ENCODE measurements at regions not wholly inside any gene's neighbourhood (a gene's known extent, or its start where the extent isn't known, plus 50 kb on each side); places are given as distances from the start of the nearest gene placed in this dataset.

DNA sequence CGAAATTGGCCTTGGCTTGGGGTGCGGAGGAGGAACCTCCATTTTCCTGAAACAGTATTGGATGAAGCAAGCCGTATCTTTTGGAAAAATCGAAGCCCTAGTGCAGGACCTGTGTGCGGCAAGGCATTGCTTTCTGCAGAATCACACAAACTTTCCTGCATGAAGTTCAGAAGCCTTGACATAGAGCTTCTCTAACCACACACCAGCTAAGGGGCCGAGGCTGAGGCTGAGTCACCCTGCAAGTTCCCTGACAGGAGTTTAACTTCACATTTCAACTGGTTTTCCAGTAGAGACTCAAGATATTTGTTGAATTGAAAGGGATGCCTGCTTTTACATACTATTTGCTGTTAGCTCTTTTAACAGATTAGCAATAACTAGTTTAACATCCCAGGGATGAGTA, 67.8 kb downstream of the TCF20 start:
- Mint-ChIP-seq H3K4me3 (peak overlapping the region; percentile 44 to 66 (median 61)), H3K4me1 (peaks cover 67 to 76% (median 74%) of the 10 kb centered on the region in 3 donors), H3K27ac (peak overlapping the region; percentile 76 to 89), H3K36me3 (peaks cover 39% of the 10 kb centered on the region), H3K27me3 (no peaks in the 10 kb centered on the region), H3K9me3 (no peaks in the 10 kb centered on the region)
- DNase-seq (peak in 33 of 35 experiments; percentile 11 to 56 (median 38)), ATAC-seq (replicated peaks in 1 of 4) (peak; percentile 67 to 89 (median 72))
- ChIA-PET POLR2A (interaction anchor here in 1 of 2 donors (0.7 kb wide), 1 partner anchor 11 kb away, joined by 3 read pairs; no protein-coding TSS in a partner anchor), CTCF (interaction anchor here in 1 of 2 donors (0.8 kb wide), 1 partner anchor 15 kb away, joined by 3 read pairs; no protein-coding TSS in a partner anchor)
- Histone ChIP-seq H3K9me3 (no peaks in the 10 kb centered on the region), H3K4me3 (ENCODE audit: control insufficient read depth in 1 of 2, extremely low read depth in 1 of 2, low read length in 1 of 2) (no peak overlapping the region), H3K27me3 (replicated peaks in 1 of 2; ENCODE audit: control insufficient read depth in 2 of 2, extremely low read depth in 1 of 2, insufficient read depth in 2 of 2, low read length in 1 of 2) (no peaks in the 10 kb centered on the region), H3K27ac (ENCODE audit: low read length) (peak overlapping the region; percentile 61), H3K36me3 (ENCODE audit: control insufficient read depth in 2 of 2, extremely low read depth in 1 of 2, insufficient read depth in 1 of 2, low read length in 1 of 2) (peaks cover 0 to 18% of the 10 kb centered on the region in 2 donors), H3K4me1 (ENCODE audit: control insufficient read depth in 1 of 2, extremely low read depth in 1 of 2, insufficient read depth in 2 of 2, low read length in 2 of 2) (peaks cover 12 to 37% of the 10 kb centered on the region in 2 experiments)
- WGBS (ENCODE audit: insufficient coverage) = 59% methylated on average over 4 of the region's 6 CpGs

DNA sequence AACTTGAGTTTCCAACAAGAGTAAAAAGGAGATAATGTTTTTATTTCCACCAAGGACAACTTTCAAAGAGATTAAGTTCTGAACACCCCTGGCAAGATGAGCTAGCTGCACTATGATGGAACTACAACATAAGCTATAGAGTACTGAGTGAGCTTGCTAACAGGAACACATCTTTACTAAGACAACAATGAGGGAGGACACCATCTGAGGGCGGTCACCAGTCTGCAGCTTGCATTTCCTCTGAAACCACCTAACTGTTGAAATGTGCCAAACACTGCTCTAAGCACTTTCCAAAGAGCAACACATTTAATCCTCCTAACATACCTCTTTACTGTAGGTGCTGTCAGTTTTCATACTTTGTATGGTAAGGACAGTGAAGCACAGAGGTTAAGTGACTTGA, 68.4 kb downstream of the TCF20 start:
- WGBS (ENCODE audit: insufficient coverage) = no CpG with 5 or more reads among the region's 1 CpG
- H3K27me3 Mint-ChIP-seq = no peaks in the 10 kb centered on the region
- DNase-seq (peak in 27 of 35 experiments; percentile 6 to 64 (median 20)), ATAC-seq (replicated peaks in 1 of 4) (peak; percentile 83 to 91 (median 87))
- peak overlapping the region; percentile 44 to 66 (median 61) for H3K4me3 Mint-ChIP-seq
- H3K4me1 ChIP-seq (ENCODE audit: control insufficient read depth in 1 of 2, extremely low read depth in 1 of 2, insufficient read depth in 2 of 2, low read length in 2 of 2) = peaks cover 12 to 33% of the 10 kb centered on the region in 2 experiments
- peaks cover 0 to 17% of the 10 kb centered on the region in 2 donors for H3K36me3 ChIP-seq (ENCODE audit: control insufficient read depth in 2 of 2, extremely low read depth in 1 of 2, insufficient read depth in 1 of 2, low read length in 1 of 2)
- H3K27me3 ChIP-seq (replicated peaks in 1 of 2; ENCODE audit: control insufficient read depth in 2 of 2, extremely low read depth in 1 of 2, insufficient read depth in 2 of 2, low read length in 1 of 2) = no peaks in the 10 kb centered on the region
- H3K4me1 Mint-ChIP-seq = peaks cover 64 to 76% (median 74%) of the 10 kb centered on the region in 3 donors
- CTCF ChIA-PET = interaction anchor here in 1 of 2 donors (0.8 kb wide), 1 partner anchor 16 kb away, joined by 3 read pairs; no protein-coding TSS in a partner anchor
- peak overlapping the region; percentile 61 for H3K27ac ChIP-seq (ENCODE audit: low read length)
- H3K4me3 ChIP-seq (ENCODE audit: control insufficient read depth in 1 of 2, extremely low read depth in 1 of 2, low read length in 1 of 2) = no peak overlapping the region
- POLR2A ChIA-PET = interaction anchor here in 1 of 2 donors (0.7 kb wide), 1 partner anchor 10 kb away, joined by 3 read pairs; no protein-coding TSS in a partner anchor
- H3K36me3 Mint-ChIP-seq = peaks cover 39% of the 10 kb centered on the region
- peak overlapping the region; percentile 76 to 89 for H3K27ac Mint-ChIP-seq
- no peaks in the 10 kb centered on the region for H3K9me3 ChIP-seq
- no peaks in the 10 kb centered on the region for H3K9me3 Mint-ChIP-seq

DNA sequence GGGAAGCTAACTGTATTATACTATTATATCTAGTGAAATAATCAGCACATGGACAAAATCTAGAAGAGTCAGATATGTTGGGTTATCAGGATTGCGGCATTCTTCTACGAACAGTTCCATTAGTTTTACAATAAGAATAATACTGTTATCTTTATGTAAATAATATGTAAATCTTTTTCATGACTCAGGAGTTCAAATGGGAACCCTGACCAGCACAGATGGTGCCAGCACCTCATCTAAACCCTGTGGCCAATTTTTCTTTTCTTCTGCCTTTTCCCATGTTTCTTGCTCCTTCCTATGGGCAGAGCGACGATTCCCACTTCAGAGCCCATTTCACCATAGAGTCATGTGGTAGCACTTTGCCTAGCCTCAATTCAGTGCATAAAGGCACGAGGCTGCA, 68.4 kb upstream of the CYP2D6 start:
- Histone ChIP-seq H3K27ac (ENCODE audit: low read length) (no peak overlapping the region), H3K36me3 (ENCODE audit: control insufficient read depth in 2 of 2, extremely low read depth in 1 of 2, insufficient read depth in 1 of 2, low read length in 1 of 2) (peaks cover 0 to 2% of the 10 kb centered on the region in 2 donors), H3K27me3 (replicated peaks in 1 of 2; ENCODE audit: control insufficient read depth in 2 of 2, extremely low read depth in 1 of 2, insufficient read depth in 2 of 2, low read length in 1 of 2) (no peaks in the 10 kb centered on the region), H3K9me3 (no peaks in the 10 kb centered on the region), H3K4me3 (ENCODE audit: control insufficient read depth in 1 of 2, extremely low read depth in 1 of 2, low read length in 1 of 2) (no peak overlapping the region), H3K4me1 (ENCODE audit: control insufficient read depth in 1 of 2, extremely low read depth in 1 of 2, insufficient read depth in 2 of 2, low read length in 2 of 2) (peaks cover 14 to 45% of the 10 kb centered on the region in 2 experiments)
- H3K9me3 Mint-ChIP-seq = no peaks in the 10 kb centered on the region
- H3K27me3 Mint-ChIP-seq = no peaks in the 10 kb centered on the region
- H3K4me1 Mint-ChIP-seq = peaks cover 76 to 79% (median 78%) of the 10 kb centered on the region in 3 donors
- H3K27ac Mint-ChIP-seq = no peak overlapping the region
- no peak for DNase-seq
- ChIA-PET CTCF (interaction anchor here in 1 of 2 donors (0.7 kb wide), 3 partner anchors 62 to 305 kb away, joined by 3 to 6 read pairs (median 3); no protein-coding TSS in a partner anchor), POLR2A (no interaction called here)
- no peak for ATAC-seq (replicated peaks in 1 of 4)
- WGBS (ENCODE audit: insufficient coverage) = 83% methylated on average over 1 of the region's 5 CpGs
- H3K4me3 Mint-ChIP-seq = no peak overlapping the region
- H3K36me3 Mint-ChIP-seq = peaks cover 28% of the 10 kb centered on the region

DNA sequence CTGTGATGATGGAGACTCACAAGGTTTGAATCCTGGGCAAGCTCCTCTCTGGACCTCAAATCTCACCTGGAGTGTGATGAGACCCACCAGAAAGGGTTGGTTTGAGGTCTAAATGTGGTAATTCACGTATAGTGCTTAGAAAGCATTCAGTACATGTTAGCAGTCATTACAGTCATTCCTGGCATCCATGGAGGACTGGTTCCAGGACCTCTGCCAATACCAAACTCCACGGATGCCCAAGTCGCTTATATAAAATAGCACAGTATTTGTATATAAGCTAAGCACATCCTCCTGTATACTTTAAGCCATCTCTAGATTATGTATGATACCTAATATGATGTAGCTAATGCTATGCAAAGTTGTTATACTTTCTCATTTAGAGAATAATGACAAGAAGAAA, 67.6 kb upstream of the CYP2D6 start:
- no CpG with 5 or more reads among the region's 3 CpGs for WGBS (ENCODE audit: insufficient coverage)
- no peaks in the 10 kb centered on the region for H3K9me3 Mint-ChIP-seq
- peaks cover 76 to 79% (median 78%) of the 10 kb centered on the region in 3 donors for H3K4me1 Mint-ChIP-seq
- H3K36me3 Mint-ChIP-seq = peaks cover 23% of the 10 kb centered on the region
- CTCF ChIA-PET = interaction anchor here in 1 of 2 donors (0.7 kb wide), 1 partner anchor 62 kb away, joined by 6 read pairs; no protein-coding TSS in a partner anchor
- no peaks in the 10 kb centered on the region for H3K27me3 Mint-ChIP-seq
- no peaks in the 10 kb centered on the region for H3K27me3 ChIP-seq (replicated peaks in 1 of 2; ENCODE audit: control insufficient read depth in 2 of 2, extremely low read depth in 1 of 2, insufficient read depth in 2 of 2, low read length in 1 of 2)
- H3K9me3 ChIP-seq = no peaks in the 10 kb centered on the region
- H3K4me3 Mint-ChIP-seq = no peak overlapping the region
- peaks cover 0 to 2% of the 10 kb centered on the region in 2 donors for H3K36me3 ChIP-seq (ENCODE audit: control insufficient read depth in 2 of 2, extremely low read depth in 1 of 2, insufficient read depth in 1 of 2, low read length in 1 of 2)
- no peak overlapping the region for H3K27ac Mint-ChIP-seq
- H3K4me1 ChIP-seq (ENCODE audit: control insufficient read depth in 1 of 2, extremely low read depth in 1 of 2, insufficient read depth in 2 of 2, low read length in 2 of 2) = peaks cover 14 to 40% of the 10 kb centered on the region in 2 experiments
- no peak overlapping the region for H3K4me3 ChIP-seq (ENCODE audit: control insufficient read depth in 1 of 2, extremely low read depth in 1 of 2, low read length in 1 of 2)
- no peak for DNase-seq
- POLR2A ChIA-PET = interaction anchor here in 1 of 2 donors (0.6 kb wide), 1 partner anchor 171 kb away, joined by 3 read pairs; no protein-coding TSS in a partner anchor
- H3K27ac ChIP-seq (ENCODE audit: low read length) = no peak overlapping the region
- no peak for ATAC-seq (replicated peaks in 1 of 4)

DNA sequence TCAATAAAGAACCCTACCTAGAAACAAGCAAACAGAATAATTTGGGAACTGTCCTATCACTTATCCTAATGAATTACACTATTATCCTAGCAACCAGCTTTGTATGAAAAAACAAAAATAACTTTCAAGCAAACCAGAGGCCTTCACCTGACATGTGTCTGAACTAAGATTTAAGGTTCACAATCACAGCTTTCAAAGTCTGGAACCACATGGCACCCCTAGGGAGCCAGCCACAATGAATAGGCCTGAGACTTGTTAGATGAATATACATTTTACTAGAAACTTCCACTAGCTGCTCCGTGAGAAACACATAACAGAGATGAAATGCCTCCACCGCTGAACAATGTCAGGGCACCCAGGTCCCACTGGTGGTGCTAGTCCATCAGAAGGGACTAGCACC, 65.8 kb upstream of the CYP2D6 start:
- Mint-ChIP-seq H3K9me3 (no peaks in the 10 kb centered on the region), H3K4me1 (peaks cover 75 to 79% (median 78%) of the 10 kb centered on the region in 3 donors), H3K36me3 (peaks cover 17% of the 10 kb centered on the region), H3K4me3 (no peak overlapping the region), H3K27me3 (no peaks in the 10 kb centered on the region), H3K27ac (no peak overlapping the region)
- H3K4me1 ChIP-seq (ENCODE audit: control insufficient read depth in 1 of 2, extremely low read depth in 1 of 2, insufficient read depth in 2 of 2, low read length in 2 of 2) = peaks cover 4 to 22% of the 10 kb centered on the region in 2 experiments
- H3K27ac ChIP-seq (ENCODE audit: low read length) = no peak overlapping the region
- no peaks in the 10 kb centered on the region for H3K27me3 ChIP-seq (replicated peaks in 1 of 2; ENCODE audit: control insufficient read depth in 2 of 2, extremely low read depth in 1 of 2, insufficient read depth in 2 of 2, low read length in 1 of 2)
- H3K9me3 ChIP-seq = no peaks in the 10 kb centered on the region
- POLR2A ChIA-PET = no interaction called here
- CTCF ChIA-PET = interaction anchor here (0.6 to 0.7 kb wide), 3 partner anchors 204 to 585 kb away, joined by 3 to 6 read pairs (median 6); no protein-coding TSS in a partner anchor
- WGBS (ENCODE audit: insufficient coverage) = 89% methylated on average over 1 of the region's 2 CpGs
- H3K36me3 ChIP-seq (ENCODE audit: control insufficient read depth in 2 of 2, extremely low read depth in 1 of 2, insufficient read depth in 1 of 2, low read length in 1 of 2) = peaks cover 0 to 2% of the 10 kb centered on the region in 2 donors
- H3K4me3 ChIP-seq (ENCODE audit: control insufficient read depth in 1 of 2, extremely low read depth in 1 of 2, low read length in 1 of 2) = no peak overlapping the region
- DNase-seq (no peak), ATAC-seq (replicated peaks in 1 of 4) (no peak)

DNA sequence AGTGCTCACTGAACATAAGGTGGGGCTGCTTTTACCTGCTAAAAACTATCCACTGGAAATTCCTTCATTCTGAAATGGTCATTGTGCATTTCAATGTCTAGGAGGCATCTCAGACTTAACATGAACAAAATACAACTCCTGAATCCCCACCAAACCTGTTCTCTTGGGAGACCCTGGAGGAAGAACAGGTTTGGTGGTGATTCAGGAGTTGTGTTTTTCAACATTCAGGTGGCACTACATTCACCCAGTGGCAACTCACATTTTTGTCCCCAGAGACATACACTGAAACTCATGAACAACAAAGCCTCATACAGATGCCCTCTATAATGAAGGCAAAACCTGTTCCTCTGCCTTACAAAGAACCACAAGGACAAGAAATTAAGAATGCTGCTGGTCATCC, 64.3 kb upstream of the CYP2D6 start:
- Mint-ChIP-seq H3K9me3 (no peaks in the 10 kb centered on the region), H3K27ac (peak overlapping the region in 1 of 2 donors; percentile 69)

More for the DNA sequence above, 64.3 kb upstream of the CYP2D6 start:
- Mint-ChIP-seq H3K4me3 (no peak overlapping the region), H3K4me1 (peaks cover 74 to 77% (median 75%) of the 10 kb centered on the region in 3 donors), H3K27me3 (no peaks in the 10 kb centered on the region), H3K36me3 (peaks cover 7% of the 10 kb centered on the region)
- POLR2A ChIA-PET = no interaction called here
- Histone ChIP-seq H3K27ac (ENCODE audit: low read length) (no peak overlapping the region), H3K4me1 (ENCODE audit: control insufficient read depth in 1 of 2, extremely low read depth in 1 of 2, insufficient read depth in 2 of 2, low read length in 2 of 2) (peaks cover 4 to 15% of the 10 kb centered on the region in 2 experiments), H3K4me3 (ENCODE audit: control insufficient read depth in 1 of 2, extremely low read depth in 1 of 2, low read length in 1 of 2) (no peak overlapping the region), H3K27me3 (replicated peaks in 1 of 2; ENCODE audit: control insufficient read depth in 2 of 2, extremely low read depth in 1 of 2, insufficient read depth in 2 of 2, low read length in 1 of 2) (no peaks in the 10 kb centered on the region), H3K9me3 (no peaks in the 10 kb centered on the region), H3K36me3 (ENCODE audit: control insufficient read depth in 2 of 2, extremely low read depth in 1 of 2, insufficient read depth in 1 of 2, low read length in 1 of 2) (peaks cover 0 to 2% of the 10 kb centered on the region in 2 donors)
- no peak for DNase-seq
- CTCF ChIA-PET = no interaction called here
- ATAC-seq (replicated peaks in 1 of 4) = no peak
